Smooth muscle cell (in vitro differentiated cells): ENCODE measurements at regions not wholly inside any gene's neighbourhood (a gene's known extent, or its start where the extent isn't known, plus 50 kb on each side); places are given as distances from the start of the nearest gene placed in this dataset.

Experiments used
- DNase-seq: peaks from one replicate; lab custom pipeline; 2025; ENCODE audit not compliant: unreplicated experiment; lab: John Stamatoyannopoulos, UW
- H2AFZ ChIP-seq: fragments of 200-600 bp; sonication (generic); 2 replicates; pipeline ENCODE4 v1.6.0; 2016; ENCODE audit warnings: antibody characterized with exemption, low read depth, mild to moderate bottlenecking
- H3F3A ChIP-seq: fragments of 200-600 bp; sonication (generic); 2 replicates; pipeline ENCODE4 v1.6.0; 2017; ENCODE audit warnings: antibody characterized with exemption, low read depth
- H3K27ac ChIP-seq: fragments of 200-600 bp; sonication (generic); 2 replicates; pipeline ENCODE4 v1.5.1; 2016; ENCODE audit warnings: low read depth, mild to moderate bottlenecking
- H3K27me3 ChIP-seq: fragments of 200-600 bp; sonication (generic); 2 replicates; pipeline ENCODE4 v1.6.1; 2016; ENCODE audit warnings: low read depth, mild to moderate bottlenecking
- H3K36me3 ChIP-seq: fragments of 200-600 bp; sonication (generic); 2 replicates; pipeline ENCODE4 v1.5.1; 2016; ENCODE audit warnings: low read depth
- H3K4me1 ChIP-seq: fragments of 200-600 bp; sonication (generic); 2 replicates; pipeline ENCODE4 v1.5.1; 2016; ENCODE audit warnings: low read depth
- H3K4me2 ChIP-seq: fragments of 200-600 bp; sonication (generic); 2 replicates; pipeline ENCODE4 v1.6.0; 2016; ENCODE audit warnings: mild to moderate bottlenecking
- H3K4me3 ChIP-seq: fragments of 200-600 bp; sonication (generic); 2 replicates; pipeline ENCODE4 v1.5.1; 2016; ENCODE audit warnings: mild to moderate bottlenecking
- H3K79me2 ChIP-seq: fragments of 200-600 bp; sonication (generic); 2 replicates; pipeline ENCODE4 v1.6.0; 2016; ENCODE audit warnings: low read depth, mild to moderate bottlenecking
- H3K9ac ChIP-seq: fragments of 200-600 bp; sonication (generic); 2 replicates; pipeline ENCODE4 v1.6.0; 2016; ENCODE audit warnings: low read depth
- H3K9me3 ChIP-seq: fragments of 200-600 bp; sonication (generic); replicated peaks from 2 replicates; pipeline ENCODE4 v1.5.1; 2016; ENCODE audit warnings: low read depth
- H4K20me1 ChIP-seq: fragments of 200-600 bp; sonication (generic); 2 replicates; pipeline ENCODE4 v1.6.0; 2016; ENCODE audit warnings: low read depth
- WGBS: methylation state at CpG from one replicate; pipeline ENCODE4 v1.1.7; 2016; ENCODE audit warnings: low lambda C conversion rate; 5-methylcytosine and 5-hydroxymethylcytosine counted together
- TF ChIP-seq, protein P1 (sequence below): fragments of 200-600 bp; sonication (generic); IDR thresholded peaks from 2 replicates; pipeline ENCODE4 v1.5.1; 2017; ENCODE audit warnings: borderline replicate concordance, mild to moderate bottlenecking, antibody characterized with exemption; ENCODE audit not compliant: insufficient read depth, poor library complexity, severe bottlenecking

DNA sequence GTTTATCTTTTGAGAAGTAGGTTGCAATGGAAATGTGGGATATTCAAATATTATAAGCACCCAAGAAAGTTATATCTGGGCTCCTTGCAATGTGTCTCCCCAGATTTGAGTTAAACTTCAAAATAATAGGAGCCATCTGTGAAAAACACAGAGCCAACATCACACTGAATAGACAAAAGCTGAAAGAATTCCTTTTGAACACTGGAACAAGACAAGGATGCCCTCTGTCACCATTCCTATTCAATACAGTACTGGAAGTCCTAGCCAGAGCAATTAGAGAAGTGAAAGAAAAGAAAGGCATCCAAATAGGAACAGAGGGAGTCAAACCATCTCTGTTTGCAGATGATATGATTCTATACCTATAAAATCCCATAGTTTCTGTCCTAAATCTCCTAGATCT lies 114.3 kb upstream of the IL1RAPL1 start:
- no peak overlapping the region for H3K4me2 ChIP-seq
- H4K20me1 ChIP-seq = no peaks in the 10 kb centered on the region
- TF ChIP-seq, protein P1, sequence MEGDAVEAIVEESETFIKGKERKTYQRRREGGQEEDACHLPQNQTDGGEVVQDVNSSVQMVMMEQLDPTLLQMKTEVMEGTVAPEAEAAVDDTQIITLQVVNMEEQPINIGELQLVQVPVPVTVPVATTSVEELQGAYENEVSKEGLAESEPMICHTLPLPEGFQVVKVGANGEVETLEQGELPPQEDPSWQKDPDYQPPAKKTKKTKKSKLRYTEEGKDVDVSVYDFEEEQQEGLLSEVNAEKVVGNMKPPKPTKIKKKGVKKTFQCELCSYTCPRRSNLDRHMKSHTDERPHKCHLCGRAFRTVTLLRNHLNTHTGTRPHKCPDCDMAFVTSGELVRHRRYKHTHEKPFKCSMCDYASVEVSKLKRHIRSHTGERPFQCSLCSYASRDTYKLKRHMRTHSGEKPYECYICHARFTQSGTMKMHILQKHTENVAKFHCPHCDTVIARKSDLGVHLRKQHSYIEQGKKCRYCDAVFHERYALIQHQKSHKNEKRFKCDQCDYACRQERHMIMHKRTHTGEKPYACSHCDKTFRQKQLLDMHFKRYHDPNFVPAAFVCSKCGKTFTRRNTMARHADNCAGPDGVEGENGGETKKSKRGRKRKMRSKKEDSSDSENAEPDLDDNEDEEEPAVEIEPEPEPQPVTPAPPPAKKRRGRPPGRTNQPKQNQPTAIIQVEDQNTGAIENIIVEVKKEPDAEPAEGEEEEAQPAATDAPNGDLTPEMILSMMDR = no peak
- H3F3A ChIP-seq = no peaks in the 10 kb centered on the region
- H3K79me2 ChIP-seq = no peaks in the 10 kb centered on the region
- H3K4me3 ChIP-seq = no peak overlapping the region
- no peak for DNase-seq
- H2AFZ ChIP-seq = no peak overlapping the region
- H3K27ac ChIP-seq = no peak overlapping the region
- no peaks in the 10 kb centered on the region for H3K27me3 ChIP-seq
- H3K9ac ChIP-seq = no peak overlapping the region
- H3K9me3 ChIP-seq = no peaks in the 10 kb centered on the region
- no peaks in the 10 kb centered on the region for H3K4me1 ChIP-seq
- no peaks in the 10 kb centered on the region for H3K36me3 ChIP-seq

DNA sequence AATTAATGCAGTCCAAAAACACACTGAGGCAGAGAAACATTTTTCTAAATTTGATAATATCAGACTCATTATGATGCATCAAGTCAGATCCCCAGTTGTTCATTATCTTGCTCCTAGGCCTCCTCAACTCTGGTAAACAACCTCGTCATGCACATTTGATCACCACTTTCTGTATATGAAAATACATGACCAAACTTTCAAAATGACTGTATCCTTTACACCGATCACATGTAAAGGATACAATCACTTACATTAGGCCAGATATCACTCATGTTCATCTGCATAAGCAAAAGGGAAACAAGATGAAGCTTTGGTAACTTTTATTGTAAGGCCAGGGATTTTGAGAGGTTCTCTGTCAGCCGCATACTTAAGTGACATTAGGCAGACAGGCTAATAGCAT lies 99.4 kb upstream of the IL1RAPL1 start:
- no peak for DNase-seq
- no peaks in the 10 kb centered on the region for H4K20me1 ChIP-seq
- H2AFZ ChIP-seq = no peak overlapping the region
- no peak overlapping the region for H3K9ac ChIP-seq
- no peaks in the 10 kb centered on the region for H3F3A ChIP-seq
- no peaks in the 10 kb centered on the region for H3K27me3 ChIP-seq
- 78% methylated on average over 3 of the region's 3 CpGs for WGBS
- H3K4me2 ChIP-seq = no peak overlapping the region
- no peaks in the 10 kb centered on the region for H3K36me3 ChIP-seq
- no peak overlapping the region for H3K27ac ChIP-seq
- H3K9me3 ChIP-seq = no peaks in the 10 kb centered on the region
- no peaks in the 10 kb centered on the region for H3K4me1 ChIP-seq
- TF ChIP-seq, protein P1 = no peak
- H3K4me3 ChIP-seq = no peak overlapping the region
- no peaks in the 10 kb centered on the region for H3K79me2 ChIP-seq

DNA sequence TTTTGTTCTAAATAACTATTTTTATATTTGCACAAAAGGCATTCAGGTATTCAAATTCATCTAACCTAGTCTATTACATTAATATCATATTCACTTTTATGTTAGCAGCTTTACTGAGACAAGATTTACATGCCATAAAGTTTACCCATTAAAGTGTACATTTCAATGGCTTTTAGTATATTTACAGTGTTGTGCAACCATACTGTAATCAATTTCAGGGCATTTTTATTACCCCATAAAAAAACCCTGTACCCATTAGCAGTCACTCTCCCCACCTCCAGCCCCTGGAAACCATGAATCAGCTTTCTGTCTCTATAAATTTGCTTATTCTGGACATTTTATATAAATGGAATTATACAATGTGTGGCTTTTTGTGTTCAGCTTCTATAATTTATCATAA lies 95.9 kb upstream of the IL1RAPL1 start:
- no peaks in the 10 kb centered on the region for H3K36me3 ChIP-seq
- H3K79me2 ChIP-seq = no peaks in the 10 kb centered on the region
- no peak for DNase-seq
- H3K9me3 ChIP-seq = no peaks in the 10 kb centered on the region
- no peak overlapping the region for H2AFZ ChIP-seq
- H3K4me3 ChIP-seq = no peak overlapping the region
- H3F3A ChIP-seq = no peaks in the 10 kb centered on the region
- no peaks in the 10 kb centered on the region for H4K20me1 ChIP-seq
- TF ChIP-seq, protein P1 = no peak
- no peak overlapping the region for H3K27ac ChIP-seq
- H3K4me2 ChIP-seq = no peak overlapping the region
- H3K4me1 ChIP-seq = no peaks in the 10 kb centered on the region
- no peak overlapping the region for H3K9ac ChIP-seq
- no peaks in the 10 kb centered on the region for H3K27me3 ChIP-seq

DNA sequence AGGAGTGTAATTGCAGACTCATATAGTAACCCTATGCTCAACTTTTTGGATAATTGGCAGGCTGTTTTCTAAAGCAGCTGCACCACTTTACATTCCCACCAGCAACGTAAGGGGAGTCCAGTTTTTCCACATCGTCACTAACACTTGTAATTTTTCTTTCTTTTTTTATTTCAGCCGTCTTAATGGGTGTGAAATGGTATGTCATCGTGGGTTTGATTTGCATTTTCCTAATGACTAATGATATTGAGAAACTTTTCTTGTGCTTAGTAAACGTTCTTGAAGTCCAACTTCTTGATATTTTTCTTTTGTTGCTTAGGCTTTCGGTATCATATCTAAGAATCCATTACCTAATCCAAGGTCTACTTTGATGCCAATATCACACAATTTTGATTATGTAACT lies 95.3 kb upstream of the IL1RAPL1 start:
- DNase-seq = no peak
- Histone ChIP-seq H3K27ac (no peak overlapping the region), H3K4me2 (no peak overlapping the region), H3K9ac (no peak overlapping the region), H3K9me3 (no peaks in the 10 kb centered on the region), H2AFZ (no peak overlapping the region), H3F3A (no peaks in the 10 kb centered on the region), H4K20me1 (no peaks in the 10 kb centered on the region), H3K4me3 (no peak overlapping the region), H3K4me1 (no peaks in the 10 kb centered on the region), H3K27me3 (no peaks in the 10 kb centered on the region), H3K79me2 (no peaks in the 10 kb centered on the region), H3K36me3 (no peaks in the 10 kb centered on the region)
- 64% methylated on average over 6 of the region's 6 CpGs for WGBS
- TF ChIP-seq, protein P1 = no peak
